B cell (primary cell): ENCODE measurements at regions not wholly inside any gene's neighbourhood (a gene's known extent, or its start where the extent isn't known, plus 50 kb on each side); places are given as distances from the start of the nearest gene placed in this dataset.

ENCODE experiments used
- ATAC-seq: fragments of 200-7000 bp; cut with Tn5 transposase; one replicate; pipeline ENCODE4 v1.10.0; 2021; ENCODE audit warnings: low read depth, mild to moderate bottlenecking, moderate number of reproducible peaks, moderate library complexity
- CTCF ChIA-PET: fragments of 350-600 bp; sonication (Branson Sonifier 250); formaldehyde crosslinking; loops from one replicate; lab custom pipeline; 2021; ENCODE audit warnings: antibody characterized with exemption, inconsistent platforms; lab: Charles Lee
- POLR2A ChIA-PET: fragments of 350-600 bp; sonication (Branson Sonifier 250); formaldehyde crosslinking; loops from one replicate; lab custom pipeline; 2021; ENCODE audit warnings: antibody characterized with exemption; lab: Charles Lee
- DNase-seq: peaks from one replicate; pipeline ENCODE4 v3.0.0; 2013
- H2AFZ ChIP-seq: 2 replicates; pipeline ENCODE4 v1.6.1; 2012; ENCODE audit warnings: mild to moderate bottlenecking, low read depth, low read length; ENCODE audit not compliant: insufficient read depth, poor library complexity, severe bottlenecking
- H3K27ac ChIP-seq, 2 donors: 1 replicate in 1 of 2; 2 replicates in 1 of 2; pipeline ENCODE4 v1.5.1; 2012 to 2013; ENCODE audit warnings: low read length in 2 of 2, mild to moderate bottlenecking in 2 of 2, moderate library complexity in 1 of 2
- H3K27me3 ChIP-seq, 4 experiments: fragments of 200-600 bp in 1 of 4; sonication (generic) in 1 of 4; replicated peaks in 1 of 4; 1 replicate in 2 of 4; 2 replicates in 2 of 4; pipeline versions ENCODE4 v1.6.1 to v1.7.0; 2013 to 2016; ENCODE audit warnings: low read length in 3 of 4, mild to moderate bottlenecking in 2 of 4, mixed read lengths in 1 of 4, moderate library complexity in 1 of 4; ENCODE audit not compliant: insufficient read depth in 4 of 4, control insufficient read depth in 3 of 4; ENCODE audit errors: control extremely low read depth in 1 of 4
- H3K36me3 ChIP-seq, 2 experiments: replicated peaks in 1 of 2; 1 replicate in 1 of 2; 2 replicates in 1 of 2; pipeline versions ENCODE4 v1.6.1 to v1.7.1; 2013; ENCODE audit warnings: low read length in 1 of 2; ENCODE audit not compliant: insufficient read depth in 2 of 2, control insufficient read depth in 1 of 2; ENCODE audit errors: control extremely low read depth in 1 of 2, extremely low read depth in 1 of 2
- H3K4me1 ChIP-seq, 2 donors: fragments of 200-600 bp in 1 of 2; sonication (generic) in 1 of 2; 1 replicate in 1 of 2; 2 replicates in 1 of 2; pipeline versions ENCODE4 v1.5.1 to v1.6.1; 2013 to 2017; ENCODE audit warnings: low read length in 2 of 2; ENCODE audit not compliant: control insufficient read depth in 2 of 2, insufficient read depth in 2 of 2
- H3K4me2 ChIP-seq: replicated peaks from 2 replicates; pipeline ENCODE3; 2012; ENCODE audit warnings: mild to moderate bottlenecking, low read depth, low read length; ENCODE audit not compliant: poor library complexity, severe bottlenecking
- H3K4me3 ChIP-seq, 5 experiments: fragments of 200-600 bp in 1 of 5; sonication (generic) in 1 of 5; 1 replicate in 3 of 5; 2 replicates in 2 of 5; pipeline versions ENCODE4 v1.5.1 to v1.7.0; 2011 to 2016; ENCODE audit warnings: low read length in 4 of 5, mild to moderate bottlenecking in 4 of 5, low read depth in 2 of 5, control low read depth in 1 of 5, moderate library complexity in 1 of 5; ENCODE audit not compliant: insufficient read depth in 1 of 5; ENCODE audit errors: control extremely low read depth in 1 of 5, extremely low read depth in 1 of 5
- H3K79me2 ChIP-seq: fragments of 200-600 bp; sonication (generic); one replicate; pipeline ENCODE4 v1.6.0; 2016; ENCODE audit warnings: low read length; ENCODE audit not compliant: control insufficient read depth, insufficient read depth
- H3K9ac ChIP-seq: fragments of 200-600 bp; sonication (generic); 2 replicates; pipeline ENCODE4 v1.6.1; 2017; ENCODE audit warnings: mild to moderate bottlenecking, low read length, moderate library complexity
- H3K9me3 ChIP-seq, 3 donors: one replicate each; pipeline versions ENCODE4 v1.6.1 to v1.7.1; 2013; ENCODE audit warnings: low read length in 2 of 3; ENCODE audit not compliant: control insufficient read depth in 2 of 3, insufficient read depth in 1 of 3; ENCODE audit errors: control extremely low read depth in 1 of 3
- H4K20me1 ChIP-seq: 2 replicates; pipeline ENCODE4 v1.6.0; 2012; ENCODE audit warnings: mild to moderate bottlenecking, low read length; ENCODE audit not compliant: insufficient read depth, control insufficient read depth, poor library complexity, severe bottlenecking
- H3K27ac Mint-ChIP-seq: one replicate; pipeline ENCODE4 v1.8.0; 2021; ENCODE audit warnings: mixed read lengths
- H3K27me3 Mint-ChIP-seq: one replicate; pipeline ENCODE4 v1.8.0; 2021; ENCODE audit warnings: mixed read lengths
- H3K4me1 Mint-ChIP-seq: one replicate; pipeline ENCODE4 v1.8.0; 2021; ENCODE audit warnings: mixed read lengths
- H3K4me3 Mint-ChIP-seq: one replicate; pipeline ENCODE4 v1.8.0; 2021; ENCODE audit warnings: mixed read lengths
- H3K9me3 Mint-ChIP-seq: one replicate; pipeline ENCODE4 v1.8.0; 2022; ENCODE audit warnings: mixed read lengths; ENCODE audit not compliant: insufficient read depth
- EZH2 ChIP-seq: IDR thresholded peaks from 2 replicates; pipeline ENCODE4 v1.6.1; 2012; ENCODE audit warnings: borderline replicate concordance, low read depth, mild to moderate bottlenecking, moderate library complexity, low read length; ENCODE audit not compliant: insufficient read depth, poor library complexity, severe bottlenecking
- WGBS: methylation state at CpG from one replicate; pipeline ENCODE4 v1.1.5; 2013; ENCODE audit warnings: missing lambda C conversion rate; ENCODE audit not compliant: insufficient coverage; 5-methylcytosine and 5-hydroxymethylcytosine counted together
- intact Hi-C: fragments of 100-400 bp; cut with micrococcal nuclease; formaldehyde crosslinking; loops from one replicate; pipeline ENCODE4 v1.10.0; 2022
- TF ChIP-seq, protein P1 (sequence below): fragments of 200-600 bp; IDR thresholded peaks from one replicate; pipeline ENCODE4 v1.8.0; 2022; ENCODE audit warnings: antibody characterized with exemption, mild to moderate bottlenecking

DNA sequence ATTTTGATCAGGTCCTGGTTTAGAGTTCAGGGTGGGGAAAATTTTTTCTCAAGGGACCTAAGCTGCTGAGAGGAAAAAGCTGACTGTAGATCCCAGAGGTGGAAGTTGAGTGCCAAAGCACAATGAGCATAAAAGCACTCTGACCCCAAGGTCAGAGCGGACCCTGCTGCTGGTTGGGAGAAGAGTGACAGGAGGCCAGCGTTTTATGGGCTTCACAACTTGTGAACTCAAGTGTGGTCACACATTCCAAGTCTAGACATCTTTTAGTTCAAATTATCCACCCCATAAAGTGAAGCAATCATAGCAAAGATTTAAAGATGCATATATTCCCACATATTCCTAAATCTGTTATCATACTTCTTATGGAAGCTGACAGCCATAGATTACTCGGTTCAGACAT, 220.3 kb downstream of the CHIC2 start:
- WGBS = 80% methylated on average over 2 of the region's 3 CpGs
- Histone ChIP-seq H3K9ac (no peak overlapping the region), H4K20me1 (no peaks in the 10 kb centered on the region), H3K27me3 (no peaks in the 10 kb centered on the region), H3K27ac (no peak overlapping the region), H3K4me2 (no peak overlapping the region), H3K4me1 (no peaks in the 10 kb centered on the region), H3K36me3 (no peaks in the 10 kb centered on the region), H2AFZ (no peak overlapping the region), H3K9me3 (peaks cover 0 to 2% (median 0%) of the 10 kb centered on the region in 3 donors), H3K79me2 (no peaks in the 10 kb centered on the region), H3K4me3 (no peak overlapping the region)
- no peak overlapping the region for H3K27ac Mint-ChIP-seq
- intact Hi-C loops = no loop called here
- DNase-seq = no peak
- no peaks in the 10 kb centered on the region for H3K4me1 Mint-ChIP-seq
- H3K27me3 Mint-ChIP-seq = peaks cover 19% of the 10 kb centered on the region
- CTCF ChIA-PET = no interaction called here
- no peak overlapping the region for H3K4me3 Mint-ChIP-seq
- TF ChIP-seq EZH2 = no peak
- TF ChIP-seq, protein P1, sequence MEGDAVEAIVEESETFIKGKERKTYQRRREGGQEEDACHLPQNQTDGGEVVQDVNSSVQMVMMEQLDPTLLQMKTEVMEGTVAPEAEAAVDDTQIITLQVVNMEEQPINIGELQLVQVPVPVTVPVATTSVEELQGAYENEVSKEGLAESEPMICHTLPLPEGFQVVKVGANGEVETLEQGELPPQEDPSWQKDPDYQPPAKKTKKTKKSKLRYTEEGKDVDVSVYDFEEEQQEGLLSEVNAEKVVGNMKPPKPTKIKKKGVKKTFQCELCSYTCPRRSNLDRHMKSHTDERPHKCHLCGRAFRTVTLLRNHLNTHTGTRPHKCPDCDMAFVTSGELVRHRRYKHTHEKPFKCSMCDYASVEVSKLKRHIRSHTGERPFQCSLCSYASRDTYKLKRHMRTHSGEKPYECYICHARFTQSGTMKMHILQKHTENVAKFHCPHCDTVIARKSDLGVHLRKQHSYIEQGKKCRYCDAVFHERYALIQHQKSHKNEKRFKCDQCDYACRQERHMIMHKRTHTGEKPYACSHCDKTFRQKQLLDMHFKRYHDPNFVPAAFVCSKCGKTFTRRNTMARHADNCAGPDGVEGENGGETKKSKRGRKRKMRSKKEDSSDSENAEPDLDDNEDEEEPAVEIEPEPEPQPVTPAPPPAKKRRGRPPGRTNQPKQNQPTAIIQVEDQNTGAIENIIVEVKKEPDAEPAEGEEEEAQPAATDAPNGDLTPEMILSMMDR = no peak
- H3K9me3 Mint-ChIP-seq = peaks cover 2% of the 10 kb centered on the region
- no peak for ATAC-seq
- POLR2A ChIA-PET = no interaction called here

DNA sequence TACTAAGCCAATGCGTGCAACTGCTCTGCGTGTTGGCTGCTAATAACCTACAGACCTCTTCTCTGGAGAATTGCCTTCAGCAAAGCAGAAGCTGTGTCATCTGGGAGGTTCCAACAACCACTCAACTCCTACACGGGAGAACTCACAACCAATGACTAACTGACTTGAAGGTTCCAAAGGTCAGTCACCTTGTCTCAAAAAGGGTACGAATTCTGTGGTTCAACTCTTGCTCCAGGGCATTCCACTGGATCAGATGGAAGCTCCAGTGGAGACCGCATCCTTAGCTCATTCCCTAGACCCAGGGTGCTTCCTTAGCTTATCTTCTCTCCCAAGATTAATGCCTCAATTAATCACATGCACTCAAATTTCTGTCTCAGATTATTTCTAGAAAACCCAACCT, 222.7 kb downstream of the CHIC2 start:
- Histone ChIP-seq H3K4me3 (no peak overlapping the region), H3K36me3 (no peaks in the 10 kb centered on the region), H3K79me2 (no peaks in the 10 kb centered on the region), H4K20me1 (no peaks in the 10 kb centered on the region), H3K4me1 (no peaks in the 10 kb centered on the region), H3K9me3 (peaks cover 0 to 2% (median 0%) of the 10 kb centered on the region in 3 donors), H3K27ac (no peak overlapping the region), H2AFZ (no peak overlapping the region), H3K9ac (no peak overlapping the region), H3K4me2 (no peak overlapping the region), H3K27me3 (no peaks in the 10 kb centered on the region)
- ChIA-PET CTCF (no interaction called here), POLR2A (no interaction called here)
- no peaks in the 10 kb centered on the region for H3K4me1 Mint-ChIP-seq
- H3K27ac Mint-ChIP-seq = no peak overlapping the region
- H3K4me3 Mint-ChIP-seq = no peak overlapping the region
- 92% methylated on average over 5 of the region's 5 CpGs for WGBS
- peaks cover 20% of the 10 kb centered on the region for H3K27me3 Mint-ChIP-seq
- ATAC-seq = no peak
- peaks cover 4% of the 10 kb centered on the region for H3K9me3 Mint-ChIP-seq
- intact Hi-C loops = no loop called here
- no peak for DNase-seq
- no peak for TF ChIP-seq EZH2
- TF ChIP-seq, protein P1 = no peak
